Thyroid gland (tissue), 4 donors: ENCODE measurements at regions not wholly inside any gene's neighbourhood (a gene's known extent, or its start where the extent isn't known, plus 50 kb on each side); places are given as distances from the start of the nearest gene placed in this dataset.
"Not testable (repeated sequence)": the region's sequence is repeated elsewhere in the genome, so short reads cannot be mapped to it uniquely, and the experiment has no call there.

Experiments used
- CTCF ChIP-seq, 6 experiments: fragments of 200-600 bp in 3 of 6; fragments of 450-650 bp in 3 of 6; sonication (generic) in 3 of 6; IDR thresholded peaks; one replicate each; pipeline ENCODE4 v1.5.1; 2016 to 2019; ENCODE audit warnings: antibody characterized with exemption in 6 of 6, mild to moderate bottlenecking in 2 of 6, inconsistent platforms in 1 of 6, moderate library complexity in 1 of 6
- POLR2A ChIP-seq, 2 donors: fragments of 450-650 bp; IDR thresholded peaks; one replicate each; pipeline ENCODE4 v1.6.1; 2017; ENCODE audit warnings: antibody characterized with exemption in 2 of 2, mild to moderate bottlenecking in 2 of 2, moderate library complexity in 1 of 2

- not testable (repeated sequence) for TF ChIP-seq CTCF, POLR2A (IDR thresholded peaks at IDR 0.05)
Measured at GRCh38 chr6:40867527-40867926, 171.5 kb downstream of the UNC5CL start.
